GM19099 (cell line): ENCODE measurements at regions not wholly inside any gene's neighbourhood (a gene's known extent, or its start where the extent isn't known, plus 50 kb on each side); places are given as distances from the start of the nearest gene placed in this dataset.

Source experiments
- POLR2A ChIP-seq: IDR thresholded peaks from 3 replicates; pipeline ENCODE4 v1.6.1; 2011; ENCODE audit warnings: low read depth; ENCODE audit not compliant: insufficient read length; ENCODE audit errors: extremely low read depth

DNA sequence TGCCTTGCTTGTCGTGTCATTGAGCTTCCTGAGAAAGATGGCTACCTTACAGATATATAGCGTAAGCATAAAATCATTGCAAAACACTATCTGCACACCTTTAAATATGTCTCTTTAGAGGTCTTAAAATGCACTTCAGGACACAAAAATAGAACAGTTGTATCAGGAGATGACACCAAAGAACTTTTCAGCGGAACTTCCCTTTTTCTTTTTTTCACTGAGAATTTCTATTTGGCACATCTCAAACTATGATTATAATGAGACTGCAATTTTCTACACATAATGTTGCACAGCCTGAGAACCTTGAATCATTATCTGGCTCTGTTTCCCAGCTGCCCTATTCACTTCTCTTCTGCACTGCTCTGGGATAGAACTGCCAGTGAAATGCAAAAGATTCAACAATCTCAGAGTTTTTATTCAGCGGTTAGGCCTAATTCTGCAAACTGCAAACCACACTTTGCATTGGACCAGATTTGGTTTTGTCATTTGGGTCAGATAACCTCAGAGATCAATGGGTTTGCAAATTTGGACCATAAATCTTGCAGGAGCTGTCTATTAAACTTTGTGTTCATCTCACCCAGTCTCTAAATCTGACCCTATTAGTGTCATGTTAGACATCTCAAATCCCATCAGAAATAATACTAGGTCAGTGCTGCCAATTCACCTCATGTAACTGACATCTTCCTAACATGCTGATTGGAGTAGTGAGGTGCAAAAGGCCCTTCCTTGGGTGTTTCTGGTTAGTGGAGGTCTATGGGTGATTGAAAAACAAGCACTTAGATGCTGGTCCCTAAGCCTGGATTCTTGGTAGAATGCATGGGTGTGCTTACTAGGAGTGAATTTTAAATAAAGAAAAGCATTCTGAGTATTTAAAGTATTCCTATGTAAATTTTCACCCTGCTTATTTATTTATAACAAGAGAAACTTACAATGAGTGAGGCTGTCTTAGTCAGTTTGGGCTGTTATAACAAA lies 382.7 kb downstream of the UTRN start:
- no peak for TF ChIP-seq POLR2A

DNA sequence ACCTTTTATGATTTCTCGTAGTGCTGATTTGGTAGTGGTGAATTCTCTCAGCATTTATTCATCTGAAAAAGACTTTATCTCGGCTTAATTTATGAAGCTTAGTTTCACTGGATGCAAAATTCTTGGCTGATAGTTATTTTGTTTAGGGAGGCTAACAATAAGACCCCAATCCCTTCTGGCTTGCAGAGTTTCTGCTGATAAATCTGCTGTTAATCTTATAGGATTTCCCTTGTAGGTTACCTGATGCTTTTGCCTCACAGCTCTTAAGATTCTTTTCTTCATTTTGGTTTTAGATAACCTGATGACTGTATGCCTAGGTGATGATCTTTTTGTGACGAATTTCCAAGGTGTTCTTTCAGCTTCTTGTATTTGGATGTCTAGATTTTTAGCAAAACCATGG lies 388.7 kb downstream of the UTRN start:
- TF ChIP-seq POLR2A = no peak

DNA sequence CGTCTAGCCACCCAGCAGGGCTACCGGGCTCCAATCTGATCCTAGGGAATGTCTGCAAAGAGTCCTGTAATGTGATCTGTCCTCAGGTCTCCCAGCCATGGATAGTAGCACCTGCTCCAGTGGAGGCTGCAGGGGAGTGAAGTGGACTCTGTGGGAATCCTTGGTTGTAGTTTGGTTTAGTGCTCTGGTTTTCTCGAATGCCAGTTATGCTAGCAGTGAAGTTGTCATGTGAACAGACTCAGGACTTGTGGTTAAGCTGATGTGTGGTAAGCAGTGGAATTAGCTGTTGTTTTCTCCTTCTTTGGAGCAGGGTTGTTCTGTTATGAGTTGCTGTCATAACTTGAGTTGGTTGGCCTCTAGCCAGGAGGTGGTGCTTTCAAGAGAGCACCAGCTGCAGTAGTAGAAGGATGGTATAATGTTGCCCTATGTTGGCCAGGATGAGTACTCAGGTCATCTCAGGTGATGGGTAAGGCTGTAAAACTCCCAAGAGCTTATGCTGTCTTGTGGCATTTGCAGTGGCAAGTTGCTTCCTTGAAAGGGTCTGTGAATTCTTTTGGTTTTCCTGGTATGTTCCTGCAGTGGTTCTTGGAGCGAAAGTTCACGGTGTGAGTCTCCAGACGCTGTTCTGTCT lies 390.2 kb downstream of the UTRN start:
- TF ChIP-seq POLR2A = no peak

DNA sequence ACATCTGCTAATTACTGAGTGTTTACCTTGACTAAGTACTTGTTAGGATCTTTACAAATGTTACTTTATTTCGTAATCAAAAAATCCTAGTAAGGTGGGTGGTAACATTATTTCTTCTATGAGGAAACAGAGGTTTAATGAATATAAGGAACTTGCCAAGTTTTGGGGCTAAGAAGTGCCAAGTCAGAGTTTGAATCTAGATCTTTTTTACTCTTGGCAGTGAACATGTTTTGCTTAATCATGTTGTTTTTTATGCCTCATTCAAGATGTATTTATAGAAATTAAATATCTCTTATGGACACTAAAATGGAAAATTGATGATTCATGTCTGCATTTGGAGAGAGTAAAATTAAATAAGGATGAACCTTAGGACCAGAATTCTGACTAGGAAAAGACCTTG lies 393.7 kb downstream of the UTRN start:
- TF ChIP-seq POLR2A = no peak

DNA sequence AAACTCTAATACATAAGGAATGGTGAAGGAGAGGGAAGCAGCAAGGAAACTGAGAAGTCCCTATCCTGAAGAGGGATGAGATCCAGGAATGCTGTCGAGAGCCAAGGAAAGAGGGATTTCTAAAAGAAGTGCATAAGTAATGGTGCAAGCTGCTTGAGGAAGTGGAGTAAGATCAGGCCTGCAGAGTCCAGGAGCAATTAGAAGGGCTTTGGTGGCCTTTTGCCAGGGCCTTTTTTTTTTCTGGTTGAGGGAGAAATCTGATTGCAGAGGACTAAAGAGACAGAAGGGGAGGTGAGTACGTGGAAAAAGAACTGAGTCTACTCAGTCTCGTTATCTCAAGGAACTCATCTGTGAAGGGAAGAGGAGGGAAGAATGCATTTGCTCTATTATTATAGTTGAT lies 396.2 kb downstream of the UTRN start:
- TF ChIP-seq POLR2A = no peak

DNA sequence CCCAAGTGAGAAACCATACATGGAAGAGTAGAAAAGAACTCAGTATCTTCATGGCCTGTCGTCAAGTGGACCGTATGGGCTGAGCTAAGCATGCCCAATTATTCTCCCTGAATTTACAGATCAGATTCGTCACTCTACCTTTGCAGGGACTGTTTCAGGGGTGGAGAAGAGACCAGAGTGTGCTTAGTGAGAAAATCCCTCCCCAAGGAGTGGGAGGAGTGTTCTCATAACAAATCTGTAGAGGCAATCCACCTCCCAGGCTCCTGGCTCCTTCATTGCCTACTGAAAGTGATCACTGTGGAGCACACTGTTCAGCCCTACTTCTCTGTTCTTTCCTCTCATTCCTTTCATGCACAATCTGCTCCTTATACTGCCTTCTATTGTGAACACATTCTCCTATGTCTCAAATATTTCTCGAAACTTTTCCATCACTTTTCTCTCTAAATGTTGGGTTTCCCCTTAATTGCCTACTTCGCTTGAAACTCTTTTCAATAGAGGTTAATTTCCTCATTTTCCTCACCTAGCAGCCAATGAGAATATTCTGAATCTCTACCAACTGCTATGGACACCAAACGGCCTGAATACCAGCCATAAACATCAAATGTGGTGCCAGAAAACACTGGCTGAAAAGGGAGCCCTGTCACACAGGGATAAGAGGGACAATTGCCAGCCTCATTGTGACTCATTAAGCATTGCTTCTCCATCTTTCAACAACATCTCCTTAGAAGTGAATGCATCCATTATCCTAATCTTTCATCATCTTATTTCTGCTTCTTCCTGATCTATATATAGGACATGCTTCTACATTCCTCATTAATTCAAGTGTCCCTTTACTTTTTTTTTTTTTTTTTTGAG lies 398.3 kb downstream of the UTRN start:
- TF ChIP-seq POLR2A = no peak

DNA sequence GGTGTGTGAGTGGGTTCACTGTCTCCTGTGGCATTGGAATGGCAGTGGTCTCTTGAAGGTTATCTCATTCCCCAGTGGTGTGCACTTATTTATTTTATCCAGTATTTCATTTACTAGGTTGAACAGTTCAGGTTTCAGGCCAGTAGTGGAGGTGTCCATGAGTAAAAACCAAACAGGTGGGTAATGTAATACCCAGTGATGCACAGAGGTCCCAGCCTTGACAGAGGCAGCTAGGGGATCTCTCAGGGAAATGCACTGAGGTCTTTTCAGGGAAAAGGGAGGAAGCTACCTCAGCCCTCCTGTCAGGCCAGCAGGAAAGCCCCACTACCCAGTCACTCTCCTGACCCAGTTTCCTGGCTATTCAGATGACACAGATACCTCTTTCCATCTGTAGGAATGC lies 403.6 kb downstream of the UTRN start:
- TF ChIP-seq POLR2A = no peak

DNA sequence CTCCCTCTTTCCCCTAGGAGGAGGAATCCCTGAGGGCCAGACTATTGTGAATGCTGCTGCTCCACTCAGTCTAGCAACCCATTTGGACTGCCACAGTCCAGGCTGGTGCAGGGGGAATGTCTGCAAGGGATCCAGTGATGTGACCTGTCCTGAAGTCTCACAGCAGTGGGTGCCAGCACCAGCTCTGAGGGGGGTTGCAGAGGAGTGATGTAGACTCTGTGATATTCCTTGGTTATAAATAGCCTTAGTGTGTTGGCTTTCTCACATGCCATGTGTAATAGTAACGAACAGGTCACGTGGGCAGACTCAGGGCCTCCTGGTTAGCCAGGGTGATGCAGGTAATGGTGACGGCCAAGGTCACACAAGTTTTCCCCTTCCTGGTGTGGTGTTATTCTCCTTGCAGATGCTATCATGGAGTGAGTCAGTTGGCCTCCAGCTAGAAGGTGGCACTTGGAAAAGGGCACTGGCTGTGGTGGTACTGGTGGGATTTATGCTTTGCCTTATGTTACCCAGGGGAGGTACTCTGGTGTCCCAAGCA lies 404.4 kb downstream of the UTRN start:
- no peak for TF ChIP-seq POLR2A

DNA sequence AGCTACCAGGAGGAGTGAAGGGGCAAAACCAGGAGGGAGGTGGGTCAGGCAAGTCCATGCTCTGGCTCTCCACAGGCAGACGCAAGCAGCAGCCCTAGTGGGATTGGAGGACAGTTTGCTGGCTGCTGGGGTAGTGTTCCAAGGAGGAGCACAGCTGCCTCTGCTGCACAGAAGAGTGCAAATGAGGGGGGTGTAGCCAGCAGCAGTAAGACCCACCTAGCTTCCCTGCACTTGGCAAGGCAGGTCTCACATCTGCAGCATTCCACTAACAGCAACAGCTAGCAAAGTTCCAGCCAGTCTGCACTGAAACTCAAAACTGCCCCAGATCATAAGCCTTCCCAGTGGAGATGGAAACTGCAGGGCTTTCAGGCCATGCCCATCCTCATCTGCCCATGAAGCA lies 405.0 kb downstream of the UTRN start:
- no peak for TF ChIP-seq POLR2A

DNA sequence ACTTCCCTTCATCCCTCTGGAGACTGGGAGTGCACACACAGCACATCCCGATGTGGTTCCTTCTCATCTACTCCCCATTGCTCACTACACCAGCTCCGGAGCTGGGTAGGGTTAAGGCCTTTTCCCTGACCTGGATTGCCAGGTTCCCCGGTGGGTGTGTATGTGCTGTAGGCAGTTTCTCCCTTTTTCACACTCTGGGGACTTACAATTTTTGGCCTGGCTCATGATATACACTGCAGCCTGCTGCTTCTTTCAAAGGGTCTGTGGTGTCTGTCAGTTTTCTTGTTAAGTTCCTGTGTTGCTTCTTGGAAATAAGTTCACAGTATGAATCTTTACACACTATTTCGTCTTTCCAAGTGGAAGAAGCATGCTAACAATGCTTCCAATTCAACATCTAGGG lies 405.5 kb downstream of the UTRN start:
- no peak for TF ChIP-seq POLR2A

DNA sequence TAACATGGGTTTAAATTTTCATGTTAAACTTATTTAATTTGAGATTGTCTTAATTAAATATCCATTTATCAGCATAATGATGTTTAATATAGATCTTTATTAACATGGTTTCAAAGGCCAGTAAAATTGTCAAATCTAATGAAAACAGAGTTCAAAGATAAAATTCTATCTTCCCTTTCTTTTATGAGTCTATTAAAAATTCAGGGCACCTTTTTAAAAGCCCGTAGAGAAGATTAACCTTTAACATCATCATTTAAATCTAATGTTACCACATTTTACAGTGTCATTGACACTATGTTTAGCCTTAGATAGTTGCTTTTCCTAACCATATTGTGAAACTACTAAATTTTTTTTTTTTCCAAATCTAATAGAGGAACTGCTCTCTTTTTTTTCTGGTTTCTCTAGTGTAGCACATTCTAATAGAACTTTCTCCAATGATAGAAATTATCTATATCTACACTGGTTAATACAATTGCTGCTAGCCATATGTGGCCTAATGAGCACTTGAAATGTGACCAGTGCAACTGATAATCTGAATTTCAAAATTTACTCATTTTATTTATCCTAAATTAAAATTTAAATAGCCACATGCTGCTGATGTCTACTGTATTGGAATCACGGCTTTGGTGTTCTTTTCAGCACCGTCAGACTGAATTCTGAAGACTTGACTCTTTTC lies 410.9 kb downstream of the UTRN start:
- no peak for TF ChIP-seq POLR2A

DNA sequence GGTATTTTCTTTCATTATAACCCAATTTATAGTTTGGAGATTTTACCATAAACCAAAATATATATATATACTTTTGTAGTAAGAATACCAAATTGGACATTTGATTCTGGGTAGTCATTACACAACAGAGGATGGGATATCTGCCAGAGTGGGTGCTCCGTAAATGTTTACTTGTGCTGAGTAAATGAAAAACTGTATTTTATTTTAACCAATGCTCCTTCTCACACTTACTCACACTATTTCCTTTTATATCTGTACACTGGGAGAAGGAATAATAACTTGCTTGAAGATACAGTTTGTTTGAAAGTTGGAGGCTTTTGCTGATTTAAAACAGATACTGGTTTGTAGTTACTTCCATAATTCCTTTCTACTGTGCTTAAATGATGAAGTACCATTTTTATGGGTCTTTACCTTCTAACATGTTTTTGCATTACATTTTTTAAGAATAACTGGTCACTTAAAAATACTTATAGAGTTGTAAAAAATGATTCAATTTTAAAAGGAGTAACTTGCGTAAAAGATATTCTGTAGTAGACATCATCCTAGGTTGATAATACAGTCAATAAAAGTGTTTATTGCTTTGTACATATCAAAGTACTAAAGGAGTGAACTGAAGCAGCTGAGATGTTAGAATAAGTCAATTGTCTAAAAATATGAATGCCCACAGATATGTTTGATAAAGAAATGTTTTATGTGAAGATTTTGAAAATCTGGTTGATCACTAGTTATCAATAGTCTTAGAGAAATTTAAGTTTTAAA lies 411.7 kb downstream of the UTRN start:
- TF ChIP-seq POLR2A = no peak

DNA sequence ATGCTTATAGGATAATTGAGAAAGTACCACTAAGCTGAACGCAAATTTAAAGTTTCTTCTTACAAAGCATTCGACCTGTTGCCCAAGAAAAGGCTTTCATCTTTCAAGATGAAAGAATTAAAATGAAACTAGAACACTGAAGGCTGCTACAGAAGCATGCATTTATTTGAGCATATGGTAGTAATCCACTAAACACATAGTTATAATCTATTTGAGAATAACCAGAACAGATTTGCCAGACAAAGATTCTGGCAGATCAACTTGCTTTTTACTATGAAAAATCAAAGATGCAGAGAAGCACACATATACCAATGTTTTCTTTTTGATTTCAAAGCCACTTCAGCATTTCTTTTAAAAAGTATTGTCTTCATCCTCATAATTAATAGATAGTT lies 412.2 kb downstream of the UTRN start:
- no peak for TF ChIP-seq POLR2A

DNA sequence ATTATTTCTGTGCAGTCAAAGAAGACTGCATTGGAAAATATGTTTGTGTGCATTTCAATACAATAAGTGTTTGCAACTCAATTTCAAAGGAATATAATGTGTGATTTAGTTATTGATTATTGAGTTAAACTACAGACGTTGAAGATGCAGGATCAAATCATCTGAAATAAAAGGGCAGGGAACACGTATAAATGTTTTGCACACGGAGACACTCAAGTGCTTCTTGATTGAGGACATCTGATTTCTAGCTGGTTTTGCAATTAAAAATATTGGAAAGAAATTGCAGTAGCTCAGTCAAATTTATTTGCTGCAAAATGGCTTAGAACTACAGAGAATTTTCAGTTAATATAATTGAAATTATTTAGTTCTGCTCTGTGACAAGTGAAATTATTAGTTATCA lies 412.7 kb downstream of the UTRN start:
- TF ChIP-seq POLR2A = no peak
